ENCODE measurements at regions not wholly inside any gene's neighbourhood (a gene's known extent, or its start where the extent isn't known, plus 50 kb on each side); places are given as distances from the start of the nearest gene placed in this dataset.

DNA sequence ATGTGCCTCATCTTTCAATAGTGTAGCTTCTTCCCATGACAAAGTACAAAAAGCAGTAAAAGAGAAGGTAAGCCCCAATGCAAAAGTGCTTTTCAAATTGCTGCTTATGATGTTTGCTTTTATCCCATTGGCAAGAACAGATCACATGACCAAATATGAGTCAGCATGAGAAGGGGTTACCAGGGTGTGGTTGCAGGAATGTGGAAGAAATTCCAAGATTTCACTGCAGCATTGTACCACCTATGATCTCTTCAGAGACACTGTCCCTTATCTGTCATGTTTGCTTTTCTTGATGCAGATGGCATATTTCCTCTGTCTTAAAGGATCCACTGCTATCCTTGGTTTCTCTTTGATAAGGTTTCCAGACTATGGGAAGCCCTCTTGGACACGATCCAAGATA lies 1006.9 kb upstream of the PRMT6 start:
- TF ChIP-seq, protein P1, sequence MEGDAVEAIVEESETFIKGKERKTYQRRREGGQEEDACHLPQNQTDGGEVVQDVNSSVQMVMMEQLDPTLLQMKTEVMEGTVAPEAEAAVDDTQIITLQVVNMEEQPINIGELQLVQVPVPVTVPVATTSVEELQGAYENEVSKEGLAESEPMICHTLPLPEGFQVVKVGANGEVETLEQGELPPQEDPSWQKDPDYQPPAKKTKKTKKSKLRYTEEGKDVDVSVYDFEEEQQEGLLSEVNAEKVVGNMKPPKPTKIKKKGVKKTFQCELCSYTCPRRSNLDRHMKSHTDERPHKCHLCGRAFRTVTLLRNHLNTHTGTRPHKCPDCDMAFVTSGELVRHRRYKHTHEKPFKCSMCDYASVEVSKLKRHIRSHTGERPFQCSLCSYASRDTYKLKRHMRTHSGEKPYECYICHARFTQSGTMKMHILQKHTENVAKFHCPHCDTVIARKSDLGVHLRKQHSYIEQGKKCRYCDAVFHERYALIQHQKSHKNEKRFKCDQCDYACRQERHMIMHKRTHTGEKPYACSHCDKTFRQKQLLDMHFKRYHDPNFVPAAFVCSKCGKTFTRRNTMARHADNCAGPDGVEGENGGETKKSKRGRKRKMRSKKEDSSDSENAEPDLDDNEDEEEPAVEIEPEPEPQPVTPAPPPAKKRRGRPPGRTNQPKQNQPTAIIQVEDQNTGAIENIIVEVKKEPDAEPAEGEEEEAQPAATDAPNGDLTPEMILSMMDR (IDR thresholded peaks at IDR 0.05; ENCODE audit: low read depth, low read length, missing control alignments): no peak
- DNase-seq (ENCODE audit: low read depth): no peak
- H3K4me3 ChIP-seq (ENCODE audit: low read depth, low read length): no peak overlapping the region
- in situ Hi-C loops (cut with HindIII; ENCODE audit: low sequenced_read_pairs): no loop called here

- no peak for DNase-seq (ENCODE audit: low read depth)
- in situ Hi-C loops (cut with HindIII; ENCODE audit: low sequenced_read_pairs): no loop called here
- TF ChIP-seq, protein P1 (IDR thresholded peaks at IDR 0.05; ENCODE audit: low read depth, low read length, missing control alignments): no peak
- no peak overlapping the region for H3K4me3 ChIP-seq (ENCODE audit: low read depth, low read length)
These were observed 1000.6 kb upstream of the PRMT6 start for GRCh38 chr1:106055855-106056254.

GRCh38 chr1:106061586-106062495 lies 994.6 kb upstream of the PRMT6 start:
- no peak for DNase-seq (ENCODE audit: low read depth)
- in situ Hi-C loops (cut with HindIII; ENCODE audit: low sequenced_read_pairs): no loop called here
- TF ChIP-seq, protein P1 (IDR thresholded peaks at IDR 0.05; ENCODE audit: low read depth, low read length, missing control alignments): no peak
- no peak overlapping the region for H3K4me3 ChIP-seq (ENCODE audit: low read depth, low read length)

DNA sequence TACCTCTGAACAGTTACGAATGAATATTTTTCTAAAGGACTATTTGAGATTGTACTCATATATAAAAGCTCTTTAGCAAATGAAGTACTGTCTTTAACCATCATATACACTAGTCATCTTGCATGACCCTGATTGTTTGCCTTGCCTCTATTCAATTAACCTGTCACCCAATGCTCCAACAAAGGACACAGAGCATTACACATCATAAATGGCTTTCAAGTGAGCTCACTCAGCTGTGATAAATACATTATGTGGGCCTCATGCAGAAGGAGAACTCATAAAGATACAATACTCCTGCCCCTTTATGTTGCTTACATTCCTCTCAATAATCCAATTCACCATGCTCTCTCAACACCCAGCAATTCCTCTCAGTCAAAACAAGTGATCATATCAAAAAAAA lies 993.0 kb upstream of the PRMT6 start:
- no peak overlapping the region for H3K4me3 ChIP-seq (ENCODE audit: low read depth, low read length)
- TF ChIP-seq, protein P1 (IDR thresholded peaks at IDR 0.05; ENCODE audit: low read depth, low read length, missing control alignments): no peak
- DNase-seq (ENCODE audit: low read depth): no peak
- in situ Hi-C loops (cut with HindIII; ENCODE audit: low sequenced_read_pairs): no loop called here

DNA sequence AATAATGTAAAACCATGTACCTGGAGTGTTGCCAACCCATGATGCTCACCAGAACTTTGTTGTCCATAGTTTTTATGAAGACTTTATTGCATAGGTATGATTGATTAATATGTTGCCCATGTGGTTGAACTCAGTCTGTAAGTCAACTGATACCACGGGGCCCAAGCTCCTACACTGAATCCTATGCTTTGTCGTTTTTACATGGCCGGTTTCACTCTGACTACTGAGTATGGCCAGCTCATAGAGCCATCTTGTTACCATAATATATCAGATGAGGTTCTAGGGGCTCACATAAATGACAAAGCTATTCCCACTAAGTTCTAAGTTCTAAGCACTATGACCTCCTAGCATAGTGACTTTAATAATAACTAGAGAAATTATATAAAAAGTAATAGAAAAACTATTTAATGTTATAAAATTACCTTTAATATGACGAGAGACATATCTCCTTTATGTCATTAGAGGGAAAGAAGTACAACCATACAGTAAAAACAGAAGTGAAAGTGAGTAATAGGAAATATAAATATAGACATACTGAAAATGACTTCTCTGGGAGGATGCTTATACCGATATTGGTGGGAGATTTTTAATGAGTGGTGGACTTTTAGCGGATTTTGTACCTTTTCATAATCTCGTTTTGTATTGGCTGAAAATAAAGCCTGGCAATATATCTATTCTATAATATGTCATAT lies 983.4 kb upstream of the PRMT6 start:
- DNase-seq (ENCODE audit: low read depth): no peak
- TF ChIP-seq, protein P1 (IDR thresholded peaks at IDR 0.05; ENCODE audit: low read depth, low read length, missing control alignments): no peak
- no peak overlapping the region for H3K4me3 ChIP-seq (ENCODE audit: low read depth, low read length)
- in situ Hi-C loops (cut with HindIII; ENCODE audit: low sequenced_read_pairs): no loop called here

DNA sequence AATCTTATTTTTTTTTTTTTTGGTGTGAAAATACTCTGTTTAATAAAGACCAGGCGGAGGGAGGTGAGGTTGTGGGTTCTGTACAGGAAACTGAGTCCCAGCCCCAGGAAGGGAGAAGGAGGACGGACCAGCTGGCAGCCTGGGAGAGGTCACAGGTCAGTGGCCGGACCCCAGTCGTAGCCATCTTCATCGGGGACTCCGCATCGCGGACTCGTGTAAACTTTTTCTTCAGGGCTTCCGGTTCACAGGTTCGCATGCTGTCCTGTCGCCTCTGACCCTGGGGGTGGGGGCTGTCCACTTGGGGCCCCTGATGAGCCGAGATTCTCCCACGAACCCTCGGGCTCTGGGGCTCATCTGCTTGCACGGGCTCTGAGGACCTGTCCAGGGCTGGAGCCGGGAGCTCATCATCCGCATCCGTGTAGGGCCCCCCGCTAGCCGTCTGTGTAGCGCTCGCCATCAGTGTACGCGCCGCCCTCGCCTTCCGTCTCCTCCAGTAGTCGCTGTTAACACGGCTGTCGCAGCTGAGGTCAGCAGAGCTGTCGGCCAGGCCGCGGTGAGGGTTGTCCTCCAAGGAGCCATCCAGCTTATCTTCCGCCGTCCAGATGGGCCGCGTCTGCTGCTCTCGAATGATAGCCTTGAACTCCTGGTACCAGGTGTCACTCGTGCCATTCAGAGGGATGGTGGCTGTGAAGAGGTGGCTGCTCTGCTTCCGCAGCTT lies 975.7 kb upstream of the PRMT6 start:
- no peak for DNase-seq (ENCODE audit: low read depth)
- in situ Hi-C loops (cut with HindIII; ENCODE audit: low sequenced_read_pairs): no loop called here
- TF ChIP-seq, protein P1 (IDR thresholded peaks at IDR 0.05; ENCODE audit: low read depth, low read length, missing control alignments): no peak
- no peak overlapping the region for H3K4me3 ChIP-seq (ENCODE audit: low read depth, low read length)
